OCI-LY3 (cell line): ENCODE measurements at regions not wholly inside any gene's neighbourhood (a gene's known extent, or its start where the extent isn't known, plus 50 kb on each side); places are given as distances from the start of the nearest gene placed in this dataset.

ENCODE experiments used
- EZH2phosphoT487 ChIP-seq: fragments of 200-600 bp; shearing (Covaris generic); IDR thresholded peaks from 2 replicates; pipeline ENCODE4 v1.6.1; 2018; ENCODE audit warnings: antibody characterized with exemption, mixed run types, low read depth
- TF ChIP-seq, protein P1 (sequence below): fragments of 200-600, 300-600 bp; sonication (generic); IDR thresholded peaks from 2 replicates; pipeline ENCODE4 v1.5.1; 2014; ENCODE audit warnings: antibody characterized with exemption, low read length, low read depth

DNA sequence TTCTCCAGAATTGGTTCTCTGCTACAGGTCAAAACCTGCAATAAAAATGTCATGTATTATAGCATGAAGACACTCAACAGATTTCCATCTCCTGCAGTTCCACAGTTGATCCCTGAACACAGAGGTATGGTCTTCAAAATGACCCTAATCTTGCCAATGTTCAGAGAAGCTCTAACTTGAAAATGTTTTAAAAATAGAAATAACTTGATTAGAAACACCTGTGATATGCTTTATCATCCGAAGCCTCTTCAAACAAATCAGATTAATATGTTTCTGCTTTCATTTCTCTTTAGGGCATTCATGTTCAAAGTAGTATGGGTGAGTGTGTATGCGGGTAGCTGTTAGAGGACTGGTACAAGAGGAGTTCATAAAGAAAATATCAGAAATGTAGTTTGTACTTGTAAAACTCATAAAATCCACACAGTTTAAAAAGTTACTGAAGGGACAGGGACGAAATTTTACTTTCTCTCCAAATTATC is 60.4 kb downstream of the KCNRG start:
- TF ChIP-seq, protein P1, sequence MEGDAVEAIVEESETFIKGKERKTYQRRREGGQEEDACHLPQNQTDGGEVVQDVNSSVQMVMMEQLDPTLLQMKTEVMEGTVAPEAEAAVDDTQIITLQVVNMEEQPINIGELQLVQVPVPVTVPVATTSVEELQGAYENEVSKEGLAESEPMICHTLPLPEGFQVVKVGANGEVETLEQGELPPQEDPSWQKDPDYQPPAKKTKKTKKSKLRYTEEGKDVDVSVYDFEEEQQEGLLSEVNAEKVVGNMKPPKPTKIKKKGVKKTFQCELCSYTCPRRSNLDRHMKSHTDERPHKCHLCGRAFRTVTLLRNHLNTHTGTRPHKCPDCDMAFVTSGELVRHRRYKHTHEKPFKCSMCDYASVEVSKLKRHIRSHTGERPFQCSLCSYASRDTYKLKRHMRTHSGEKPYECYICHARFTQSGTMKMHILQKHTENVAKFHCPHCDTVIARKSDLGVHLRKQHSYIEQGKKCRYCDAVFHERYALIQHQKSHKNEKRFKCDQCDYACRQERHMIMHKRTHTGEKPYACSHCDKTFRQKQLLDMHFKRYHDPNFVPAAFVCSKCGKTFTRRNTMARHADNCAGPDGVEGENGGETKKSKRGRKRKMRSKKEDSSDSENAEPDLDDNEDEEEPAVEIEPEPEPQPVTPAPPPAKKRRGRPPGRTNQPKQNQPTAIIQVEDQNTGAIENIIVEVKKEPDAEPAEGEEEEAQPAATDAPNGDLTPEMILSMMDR: no peak
- no peak for TF ChIP-seq EZH2phosphoT487
